Activated CD8-positive, alpha-beta memory T cell treated with anti-CD3 and anti-CD28 coated beads, Interleukin-2, amount 50 U/mL, for 24 hours (primary cell): ENCODE measurements at regions not wholly inside any gene's neighbourhood (a gene's known extent, or its start where the extent isn't known, plus 50 kb on each side); places are given as distances from the start of the nearest gene placed in this dataset.
"Not testable (repeated sequence)": the region's sequence is repeated elsewhere in the genome, so short reads cannot be mapped to it uniquely, and the experiment has no call there.

ENCODE experiments used
- DNase-seq: peaks from one replicate; pipeline ENCODE4 v3.0.0-alpha.2; 2020; ENCODE audit errors: extremely low read depth

GRCh38 chr18:71371951-71372605 lies 1083.2 kb downstream of the SOCS6 start:
- no peak for DNase-seq

GRCh38 chr18:71370671-71371445 lies 1082.0 kb downstream of the SOCS6 start:
- DNase-seq, result no peak

GRCh38 chr18:71370095-71370494 lies 1081.2 kb downstream of the SOCS6 start:
- DNase-seq, result no peak

- DNase-seq, result no peak
These were observed 1073.3 kb downstream of the SOCS6 start for GRCh38 chr18:71362140-71362539.

GRCh38 chr18:71355599-71355998 lies 1066.8 kb downstream of the SOCS6 start:
- DNase-seq, result not testable (repeated sequence)

GRCh38 chr18:71352618-71353017 lies 1063.8 kb downstream of the SOCS6 start:
- no peak for DNase-seq

GRCh38 chr18:71336576-71337210 lies 1047.8 kb downstream of the SOCS6 start:
- DNase-seq, result no peak

- no peak for DNase-seq
These were observed 1040.7 kb downstream of the SOCS6 start for GRCh38 chr18:71329563-71329962.

GRCh38 chr18:71329114-71329513 lies 1040.3 kb downstream of the SOCS6 start:
- no peak for DNase-seq

- no peak for DNase-seq
These were observed 1039.0 kb downstream of the SOCS6 start for GRCh38 chr18:71327850-71328249.

- no peak for DNase-seq
These were observed 1038.6 kb downstream of the SOCS6 start for GRCh38 chr18:71327441-71327840.

- no peak for DNase-seq
These were observed 1038.0 kb downstream of the SOCS6 start for GRCh38 chr18:71326826-71327225.

GRCh38 chr18:71324356-71324755 lies 1035.5 kb downstream of the SOCS6 start:
- no peak for DNase-seq

- no peak for DNase-seq
These were observed 1033.4 kb downstream of the SOCS6 start for GRCh38 chr18:71322201-71322600.

GRCh38 chr18:71321319-71321718 lies 1032.5 kb downstream of the SOCS6 start:
- DNase-seq, result no peak

GRCh38 chr18:71304856-71305255 lies 1016.0 kb downstream of the SOCS6 start:
- no peak for DNase-seq

- not testable (repeated sequence) for DNase-seq
These were observed 1014.9 kb downstream of the SOCS6 start for GRCh38 chr18:71303743-71304142.

- DNase-seq, result no peak
These were observed 1012.8 kb downstream of the SOCS6 start for GRCh38 chr18:71301596-71301995.

GRCh38 chr18:71294201-71294600 lies 1005.4 kb downstream of the SOCS6 start:
- DNase-seq, result not testable (repeated sequence)

- DNase-seq, result no peak
These were observed 1004.5 kb downstream of the SOCS6 start for GRCh38 chr18:71293322-71293721.

- no peak for DNase-seq
These were observed 998.4 kb downstream of the SOCS6 start for GRCh38 chr18:71287268-71287667.

- no peak for DNase-seq
These were observed 963.6 kb downstream of the SOCS6 start for GRCh38 chr18:71252351-71252865.

GRCh38 chr18:71250191-71250590 lies 961.3 kb downstream of the SOCS6 start:
- no peak for DNase-seq
